CD4-positive, alpha-beta T cell treated with Interleukin-12 subunit alpha and Interleukin-12 subunit beta, for 1 hour (primary cell): ENCODE measurements at regions not wholly inside any gene's neighbourhood (a gene's known extent, or its start where the extent isn't known, plus 50 kb on each side); places are given as distances from the start of the nearest gene placed in this dataset.
"Not testable (repeated sequence)": the region's sequence is repeated elsewhere in the genome, so short reads cannot be mapped to it uniquely, and the experiment has no call there.

ENCODE experiments used
- DNase-seq: peaks from one replicate; pipeline ENCODE4 v3.0.0-alpha.2; 2020

- no peak for DNase-seq
Observed at GRCh38 chr10:45564303-45564959, 108.1 kb downstream of the ZFAND4 start.

- DNase-seq: no peak
Observed at GRCh38 chr10:45561952-45562351, 110.6 kb downstream of the ZFAND4 start.

GRCh38 chr10:45560262-45560661 lies 112.3 kb downstream of the ZFAND4 start:
- no peak for DNase-seq

GRCh38 chr10:45558425-45558824 lies 114.1 kb downstream of the ZFAND4 start:
- no peak for DNase-seq

- DNase-seq: peak; percentile 29
Observed at GRCh38 chr10:45557275-45557905, 115.2 kb downstream of the ZFAND4 start.

GRCh38 chr10:45555795-45556194 lies 116.8 kb downstream of the ZFAND4 start:
- no peak for DNase-seq

GRCh38 chr10:45555332-45555731 lies 117.2 kb downstream of the ZFAND4 start:
- not testable (repeated sequence) for DNase-seq

- no peak for DNase-seq
Observed at GRCh38 chr10:45553613-45554012, 119.0 kb downstream of the ZFAND4 start.

- DNase-seq: no peak
Observed at GRCh38 chr10:45553155-45553554, 119.4 kb downstream of the ZFAND4 start.

- no peak for DNase-seq
Observed at GRCh38 chr10:45552476-45552875, 120.1 kb downstream of the ZFAND4 start.

GRCh38 chr10:45550903-45551786 lies 121.4 kb downstream of the ZFAND4 start:
- DNase-seq: no peak

GRCh38 chr10:45548068-45548467 lies 124.5 kb downstream of the ZFAND4 start:
- DNase-seq: no peak

- DNase-seq: no peak
Observed at GRCh38 chr10:45547207-45547606, 125.4 kb downstream of the ZFAND4 start.

- DNase-seq: no peak
Observed at GRCh38 chr10:45545150-45545549, 127.4 kb downstream of the ZFAND4 start.

- DNase-seq: no peak
Observed at GRCh38 chr10:45544191-45544590, 128.4 kb downstream of the ZFAND4 start.

GRCh38 chr10:45541032-45541431 lies 131.5 kb downstream of the ZFAND4 start:
- DNase-seq: not testable (repeated sequence)

GRCh38 chr10:45540589-45540988 lies 132.0 kb downstream of the ZFAND4 start:
- DNase-seq: not testable (repeated sequence)

- not testable (repeated sequence) for DNase-seq
Observed at GRCh38 chr10:45539569-45539968, 133.0 kb downstream of the ZFAND4 start.

GRCh38 chr10:45534572-45534971 lies 138.0 kb downstream of the ZFAND4 start:
- DNase-seq: no peak

- DNase-seq: no peak
Observed at GRCh38 chr10:45532480-45532879, 140.1 kb downstream of the ZFAND4 start.

- DNase-seq: no peak
Observed at GRCh38 chr10:45526309-45526905, 146.2 kb downstream of the ZFAND4 start.

- DNase-seq: no peak
Observed at GRCh38 chr10:45520476-45520875, 146.5 kb downstream of the ALOX5 start.

GRCh38 chr10:45518741-45519140 lies 144.7 kb downstream of the ALOX5 start:
- no peak for DNase-seq
